Hypothalamus (tissue), 51 donors: ENCODE measurements at regions not wholly inside any gene's neighbourhood (a gene's known extent, or its start where the extent isn't known, plus 50 kb on each side); places are given as distances from the start of the nearest gene placed in this dataset.
A peak's percentile ranks its signal among the peaks of the same experiment; 100 is the strongest.
"Not testable (repeated sequence)": the region's sequence is repeated elsewhere in the genome, so short reads cannot be mapped to it uniquely, and the experiment has no call there.

Experiments used
- DNase-seq, 51 donors: peaks; one replicate each; lab custom pipeline; 2025; lab: John Stamatoyannopoulos, UW

- no peak for DNase-seq
These were observed 361.2 kb upstream of the PDE3A start for GRCh38 chr12:20006871-20007730.

- DNase-seq: not testable (repeated sequence)
These were observed 358.4 kb upstream of the PDE3A start for GRCh38 chr12:20009965-20010364.

- DNase-seq: peak in 2 of 51 donors; percentile 1 to 12
These were observed 357.1 kb upstream of the PDE3A start for GRCh38 chr12:20011200-20011599.

- DNase-seq: no peak
These were observed 350.5 kb upstream of the PDE3A start for GRCh38 chr12:20017802-20018201.

GRCh38 chr12:20018406-20018805, 349.9 kb upstream of the PDE3A start:
- no peak for DNase-seq

- DNase-seq: no peak
These were observed 344.1 kb upstream of the PDE3A start for GRCh38 chr12:20024194-20024593.

- DNase-seq: no peak
These were observed 340.3 kb upstream of the PDE3A start for GRCh38 chr12:20028033-20028432.

GRCh38 chr12:20030826-20031225, 337.5 kb upstream of the PDE3A start:
- DNase-seq: no peak

GRCh38 chr12:20039562-20039961, 328.8 kb upstream of the PDE3A start:
- DNase-seq: no peak

GRCh38 chr12:20040184-20040583, 328.2 kb upstream of the PDE3A start:
- DNase-seq: no peak

- DNase-seq: no peak
These were observed 327.5 kb upstream of the PDE3A start for GRCh38 chr12:20040831-20041230.

- DNase-seq: no peak
These were observed 324.0 kb upstream of the PDE3A start for GRCh38 chr12:20044351-20044750.

- no peak for DNase-seq
These were observed 323.5 kb upstream of the PDE3A start for GRCh38 chr12:20044846-20045245.

GRCh38 chr12:20047901-20048300, 320.4 kb upstream of the PDE3A start:
- no peak for DNase-seq

GRCh38 chr12:20050221-20050620, 318.1 kb upstream of the PDE3A start:
- no peak for DNase-seq

- DNase-seq: no peak
These were observed 314.6 kb upstream of the PDE3A start for GRCh38 chr12:20053782-20054181.

GRCh38 chr12:20055856-20056255, 312.5 kb upstream of the PDE3A start:
- DNase-seq: no peak

GRCh38 chr12:20057398-20057797, 310.9 kb upstream of the PDE3A start:
- no peak for DNase-seq

GRCh38 chr12:20063116-20063515, 305.2 kb upstream of the PDE3A start:
- DNase-seq: no peak

- DNase-seq: no peak
These were observed 290.7 kb upstream of the PDE3A start for GRCh38 chr12:20077618-20078017.

GRCh38 chr12:20089077-20089476, 279.3 kb upstream of the PDE3A start:
- DNase-seq: no peak

- DNase-seq: not testable (repeated sequence)
These were observed 275.0 kb upstream of the PDE3A start for GRCh38 chr12:20093190-20093810.
